SK-N-SH (cell line): ENCODE measurements at regions not wholly inside any gene's neighbourhood (a gene's known extent, or its start where the extent isn't known, plus 50 kb on each side); places are given as distances from the start of the nearest gene placed in this dataset.

Experiments
- CTCF ChIA-PET: fragments of 300-600, 350-600 bp; formaldehyde crosslinking; extraction: SDS; loops from one replicate; lab custom pipeline; 2021; lab: Yijun Ruan, JAX
- POLR2A ChIA-PET: fragments of 350-600 bp; sonication (Branson Sonifier 250); formaldehyde crosslinking; extraction: SDS; loops from one replicate; lab custom pipeline; 2020; ENCODE audit warnings: antibody characterized with exemption, inconsistent platforms; lab: Yijun Ruan, JAX
- DNase-seq: peaks from one replicate; pipeline ENCODE4 v3.0.0; 2012
- H2AFZ ChIP-seq: fragments of 200-600 bp; sonication (generic); 2 replicates; pipeline ENCODE4 v1.8.1; 2016; ENCODE audit warnings: antibody characterized with exemption, mild to moderate bottlenecking, low read depth
- H3F3A ChIP-seq: fragments of 200-600 bp; sonication (generic); replicated peaks from 2 replicates; pipeline ENCODE3; 2016; ENCODE audit warnings: antibody characterized with exemption, mild to moderate bottlenecking; ENCODE audit not compliant: insufficient read depth
- H3K27ac ChIP-seq, 2 experiments: fragments of 200-500 bp in 1 of 2; fragments of 200-600 bp in 1 of 2; sonication (Bioruptor generic) in 1 of 2; sonication (generic), shearing (Covaris generic) in 1 of 2; 2 replicates each; pipeline versions ENCODE4 v1.5.1 to v1.6.1; 2014 to 2016; ENCODE audit warnings: low read depth in 2 of 2, inconsistent platforms in 1 of 2, low read length in 1 of 2, mild to moderate bottlenecking in 1 of 2, mixed read lengths in 1 of 2
- H3K27me3 ChIP-seq: fragments of 200-600 bp; sonication (generic), shearing (Covaris generic); 2 replicates; pipeline ENCODE4 v1.6.1; 2016; ENCODE audit warnings: mixed run types; ENCODE audit not compliant: insufficient read depth
- H3K36me3 ChIP-seq, 2 experiments: fragments of 200-500 bp in 1 of 2; fragments of 200-600 bp in 1 of 2; sonication (Bioruptor generic) in 1 of 2; sonication (generic) in 1 of 2; replicated peaks in 1 of 2; 2 replicates each; pipeline versions ENCODE3 to v1.5.1; 2014 to 2016; ENCODE audit warnings: low read length in 1 of 2, mild to moderate bottlenecking in 1 of 2; ENCODE audit not compliant: insufficient read depth in 2 of 2, control insufficient read depth in 1 of 2
- H3K4me1 ChIP-seq, 2 experiments: fragments of 200-500 bp in 1 of 2; fragments of 200-600 bp in 1 of 2; sonication (Bioruptor generic) in 1 of 2; sonication (generic), shearing (Covaris generic) in 1 of 2; 2 replicates each; pipeline versions ENCODE4 v1.5.1 to v1.6.1; 2014 to 2016; ENCODE audit warnings: low read depth in 1 of 2, low read length in 1 of 2, mixed run types in 1 of 2; ENCODE audit not compliant: insufficient read depth in 2 of 2, control insufficient read depth in 1 of 2
- H3K4me2 ChIP-seq: fragments of 200-600 bp; sonication (generic), shearing (Covaris generic); 2 replicates; pipeline ENCODE4 v1.6.1; 2017; ENCODE audit warnings: mixed run types
- H3K4me3 ChIP-seq, 2 experiments: fragments of 200-500 bp in 1 of 2; fragments of 200-600 bp in 1 of 2; sonication (Bioruptor generic) in 1 of 2; sonication (generic), shearing (Covaris generic) in 1 of 2; 2 replicates each; pipeline versions ENCODE4 v1.5.1 to v1.8.1; 2014 to 2016; ENCODE audit warnings: low read depth in 2 of 2, inconsistent platforms in 1 of 2, low read length in 1 of 2, mild to moderate bottlenecking in 1 of 2, mixed read lengths in 1 of 2, moderate library complexity in 1 of 2
- H3K79me2 ChIP-seq: fragments of 200-600 bp; sonication (generic); 2 replicates; pipeline ENCODE4 v1.8.1; 2017; ENCODE audit warnings: mild to moderate bottlenecking; ENCODE audit not compliant: insufficient read depth
- H3K9ac ChIP-seq: fragments of 200-600 bp; sonication (generic); 2 replicates; pipeline ENCODE4 v1.6.1; 2017; ENCODE audit warnings: mixed run types
- H3K9me2 ChIP-seq: fragments of 200-600 bp; sonication (generic); 2 replicates; pipeline ENCODE4 v1.6.1; 2017; ENCODE audit warnings: mixed run types
- H3K9me3 ChIP-seq: fragments of 200-600 bp; sonication (generic); 2 replicates; pipeline ENCODE4 v1.6.1; 2017; ENCODE audit warnings: mixed run types, mild to moderate bottlenecking, moderate library complexity
- H4K20me1 ChIP-seq: fragments of 200-600 bp; sonication (generic); 2 replicates; pipeline ENCODE4 v1.6.1; 2017; ENCODE audit warnings: mild to moderate bottlenecking, mixed run types; ENCODE audit not compliant: insufficient read depth
- CHD2 ChIP-seq: fragments of 150-350 bp; IDR thresholded peaks from 2 replicates; pipeline ENCODE4 v1.6.1; 2018; ENCODE audit warnings: low read length; ENCODE audit not compliant: partially characterized antibody
- ELF1 ChIP-seq: IDR thresholded peaks from 2 replicates; pipeline ENCODE4 v1.4.0; 2012
- FOSL2 ChIP-seq: IDR thresholded peaks from 2 replicates; pipeline ENCODE4 v1.4.0; 2012; ENCODE audit warnings: low read depth, mild to moderate bottlenecking, moderate library complexity, borderline replicate concordance
- FOXJ3 ChIP-seq: sonication (generic); formaldehyde crosslinking; IDR thresholded peaks from 2 replicates; pipeline ENCODE4 v1.5.1; 2020; ENCODE audit warnings: mild to moderate bottlenecking, missing genetic modification reagents
- FOXM1 ChIP-seq: IDR thresholded peaks from 2 replicates; pipeline ENCODE4 v1.4.0; 2012; ENCODE audit warnings: low read depth, mild to moderate bottlenecking
- GABPA ChIP-seq: IDR thresholded peaks from 2 replicates; pipeline ENCODE4 v1.4.0; 2012; ENCODE audit warnings: low read depth, mild to moderate bottlenecking
- POLR2AphosphoS5 ChIP-seq: IDR thresholded peaks from 2 replicates; pipeline ENCODE4 v1.6.1; 2012; ENCODE audit warnings: low read depth, low read length
- RFX5 ChIP-seq: IDR thresholded peaks from 2 replicates; pipeline ENCODE4 v1.6.1; 2012; ENCODE audit warnings: mild to moderate bottlenecking, improper control_type of control experiment, low read length
- SIN3A ChIP-seq: IDR thresholded peaks from 2 replicates; pipeline ENCODE4 v1.6.1; 2012; ENCODE audit warnings: low read depth, mild to moderate bottlenecking, low read length, moderate library complexity, borderline replicate concordance
- SMC3 ChIP-seq: IDR thresholded peaks from 2 replicates; pipeline ENCODE4 v1.6.1; 2012; ENCODE audit warnings: low read depth, low read length, improper control_type of control experiment
- TAF1 ChIP-seq: IDR thresholded peaks from 2 replicates; pipeline ENCODE4 v1.6.1; 2012; ENCODE audit warnings: low read depth, mild to moderate bottlenecking, low read length, moderate library complexity, borderline replicate concordance
- YY1 ChIP-seq: IDR thresholded peaks from 2 replicates; pipeline ENCODE4 v1.4.0; 2012; ENCODE audit warnings: low read depth, mild to moderate bottlenecking
- ZBTB33 ChIP-seq: IDR thresholded peaks from 2 replicates; pipeline ENCODE4 v1.4.0; 2012; ENCODE audit warnings: low read depth, borderline replicate concordance
- WGBS: methylation state at CpG from one replicate; pipeline ENCODE4 v1.1.6; 2017; ENCODE audit warnings: low lambda C conversion rate; 5-methylcytosine and 5-hydroxymethylcytosine counted together
- TF ChIP-seq, protein P1 (sequence below): fragments of 200-600 bp; sonication (generic); IDR thresholded peaks from 2 replicates; pipeline ENCODE4 v1.6.1; 2017; ENCODE audit warnings: antibody characterized with exemption, mild to moderate bottlenecking, moderate library complexity
- TF ChIP-seq, protein P2 (sequence below): fragments of 150-350 bp; IDR thresholded peaks from 2 replicates; pipeline ENCODE4 v1.6.1; 2016; ENCODE audit warnings: mild to moderate bottlenecking, low read depth, low read length
- TF ChIP-seq, protein P3 (sequence below): IDR thresholded peaks from 2 replicates; pipeline ENCODE4 v1.6.1; 2012; ENCODE audit warnings: mild to moderate bottlenecking, low read depth, low read length, moderate library complexity
- TF ChIP-seq, protein P4 (sequence below): IDR thresholded peaks from 2 replicates; pipeline ENCODE4 v1.4.0; 2012; ENCODE audit warnings: low read depth, borderline replicate concordance

DNA sequence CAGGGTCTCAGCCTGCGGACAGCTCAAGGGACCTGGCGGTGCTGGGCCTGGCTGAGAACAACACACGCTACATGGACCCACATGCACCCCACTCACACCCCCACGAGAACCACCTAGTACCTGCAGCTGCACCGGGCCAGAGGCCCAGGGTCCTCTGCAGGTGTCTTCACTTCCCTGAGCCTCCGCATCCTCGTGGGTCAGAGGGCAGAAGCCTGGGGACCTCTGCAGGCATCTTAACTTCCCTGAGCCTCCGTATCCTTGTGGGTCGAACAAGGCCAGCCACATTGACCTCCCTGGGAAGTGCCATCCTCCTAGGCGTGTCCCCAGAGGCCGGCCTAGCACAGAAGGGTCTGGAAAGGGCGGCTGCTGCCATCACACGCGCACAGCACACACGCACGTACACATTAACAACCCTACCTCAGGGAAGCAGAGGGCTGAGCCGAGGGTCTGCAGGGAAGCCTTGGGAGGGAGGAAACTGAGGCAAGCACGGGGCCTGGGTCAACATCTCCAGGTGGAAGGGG is 62.5 kb upstream of the HPCAL1 start:
- no peak overlapping the region for H3K4me3 ChIP-seq
- no peak for TF ChIP-seq TAF1
- TF ChIP-seq POLR2AphosphoS5, result no peak
- no peak for TF ChIP-seq FOXM1
- no peak for TF ChIP-seq FOSL2
- TF ChIP-seq, protein P1, sequence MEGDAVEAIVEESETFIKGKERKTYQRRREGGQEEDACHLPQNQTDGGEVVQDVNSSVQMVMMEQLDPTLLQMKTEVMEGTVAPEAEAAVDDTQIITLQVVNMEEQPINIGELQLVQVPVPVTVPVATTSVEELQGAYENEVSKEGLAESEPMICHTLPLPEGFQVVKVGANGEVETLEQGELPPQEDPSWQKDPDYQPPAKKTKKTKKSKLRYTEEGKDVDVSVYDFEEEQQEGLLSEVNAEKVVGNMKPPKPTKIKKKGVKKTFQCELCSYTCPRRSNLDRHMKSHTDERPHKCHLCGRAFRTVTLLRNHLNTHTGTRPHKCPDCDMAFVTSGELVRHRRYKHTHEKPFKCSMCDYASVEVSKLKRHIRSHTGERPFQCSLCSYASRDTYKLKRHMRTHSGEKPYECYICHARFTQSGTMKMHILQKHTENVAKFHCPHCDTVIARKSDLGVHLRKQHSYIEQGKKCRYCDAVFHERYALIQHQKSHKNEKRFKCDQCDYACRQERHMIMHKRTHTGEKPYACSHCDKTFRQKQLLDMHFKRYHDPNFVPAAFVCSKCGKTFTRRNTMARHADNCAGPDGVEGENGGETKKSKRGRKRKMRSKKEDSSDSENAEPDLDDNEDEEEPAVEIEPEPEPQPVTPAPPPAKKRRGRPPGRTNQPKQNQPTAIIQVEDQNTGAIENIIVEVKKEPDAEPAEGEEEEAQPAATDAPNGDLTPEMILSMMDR, result no peak
- no peak for TF ChIP-seq ZBTB33
- no peaks in the 10 kb centered on the region for H4K20me1 ChIP-seq
- CTCF ChIA-PET, result interaction anchor here (0.9 kb wide), 1 partner anchor 44 kb away, joined by 3 read pairs; no protein-coding TSS in a partner anchor
- WGBS, result 89% methylated on average over 14 of the region's 18 CpGs
- POLR2A ChIA-PET, result no interaction called here
- H3K79me2 ChIP-seq, result no peaks in the 10 kb centered on the region
- H3K9me3 ChIP-seq, result no peaks in the 10 kb centered on the region
- H3K27ac ChIP-seq, result no peak overlapping the region
- no peaks in the 10 kb centered on the region for H3F3A ChIP-seq
- H3K4me2 ChIP-seq, result no peak overlapping the region
- H3K9me2 ChIP-seq, result no peaks in the 10 kb centered on the region
- H3K4me1 ChIP-seq, result peaks cover 0 to 5% of the 10 kb centered on the region in 2 experiments; a peak in 1 of 4 replicates
- no peak for DNase-seq
- H3K9ac ChIP-seq, result no peak overlapping the region
- no peaks in the 10 kb centered on the region; the same call in 1 of the 2 replicates for H3K27me3 ChIP-seq
- H3K36me3 ChIP-seq, result no peaks in the 10 kb centered on the region
- H2AFZ ChIP-seq, result no peak overlapping the region

DNA sequence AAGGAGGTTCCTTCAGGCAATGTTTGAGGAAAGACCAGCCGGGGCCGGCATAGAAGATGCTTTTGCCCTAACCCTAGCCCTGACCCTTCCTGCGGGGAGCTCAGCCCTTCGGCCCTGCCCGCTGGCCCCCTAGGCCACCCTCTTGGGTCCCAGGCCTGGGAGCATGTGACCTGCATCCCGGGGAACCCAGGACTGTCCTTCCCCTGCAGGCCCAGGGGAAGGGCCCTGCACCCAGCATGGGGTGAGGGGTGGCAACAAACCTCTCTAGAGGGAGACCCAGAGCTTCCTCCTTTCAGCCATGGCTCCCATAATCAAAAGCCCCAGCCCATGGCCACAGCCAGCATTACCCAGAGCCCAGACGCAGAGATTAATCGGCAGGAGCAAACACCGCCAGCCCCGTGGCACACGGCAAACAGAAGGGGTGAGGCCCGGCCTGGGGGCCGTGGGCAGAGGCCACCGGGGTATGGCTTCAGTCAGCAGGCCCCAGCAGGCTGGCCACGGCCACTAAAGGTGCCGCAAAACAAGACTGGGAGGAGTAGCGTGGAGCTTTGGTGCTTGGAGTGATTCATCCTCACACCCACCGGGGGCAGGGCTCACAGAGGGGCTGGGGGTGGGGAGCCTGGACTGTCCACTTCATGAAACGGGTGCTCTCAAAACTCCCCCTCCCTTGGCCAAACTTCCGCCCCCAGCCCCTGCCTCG is 61.6 kb upstream of the HPCAL1 start:
- H3K79me2 ChIP-seq, result no peaks in the 10 kb centered on the region
- no peak for DNase-seq
- CTCF ChIA-PET, result interaction anchor here (0.8 kb wide), 1 partner anchor 194 kb away, joined by 3 read pairs; no protein-coding TSS in a partner anchor
- peaks cover 0 to 5% of the 10 kb centered on the region in 2 experiments; a peak in 1 of 4 replicates for H3K4me1 ChIP-seq
- no peaks in the 10 kb centered on the region for H3K9me2 ChIP-seq
- no peak overlapping the region for H3K27ac ChIP-seq
- H4K20me1 ChIP-seq, result no peaks in the 10 kb centered on the region
- H3K4me3 ChIP-seq, result no peak overlapping the region
- no peaks in the 10 kb centered on the region for H3F3A ChIP-seq
- H3K9ac ChIP-seq, result no peak overlapping the region
- H2AFZ ChIP-seq, result no peak overlapping the region
- WGBS, result 84% methylated on average over 18 of the region's 21 CpGs
- H3K36me3 ChIP-seq, result no peaks in the 10 kb centered on the region
- POLR2A ChIA-PET, result no interaction called here
- H3K27me3 ChIP-seq, result no peaks in the 10 kb centered on the region; the same call in 1 of the 2 replicates
- no peak overlapping the region for H3K4me2 ChIP-seq
- H3K9me3 ChIP-seq, result no peaks in the 10 kb centered on the region
- TF ChIP-seq ELF1, result no peak
- TF ChIP-seq, protein P2, sequence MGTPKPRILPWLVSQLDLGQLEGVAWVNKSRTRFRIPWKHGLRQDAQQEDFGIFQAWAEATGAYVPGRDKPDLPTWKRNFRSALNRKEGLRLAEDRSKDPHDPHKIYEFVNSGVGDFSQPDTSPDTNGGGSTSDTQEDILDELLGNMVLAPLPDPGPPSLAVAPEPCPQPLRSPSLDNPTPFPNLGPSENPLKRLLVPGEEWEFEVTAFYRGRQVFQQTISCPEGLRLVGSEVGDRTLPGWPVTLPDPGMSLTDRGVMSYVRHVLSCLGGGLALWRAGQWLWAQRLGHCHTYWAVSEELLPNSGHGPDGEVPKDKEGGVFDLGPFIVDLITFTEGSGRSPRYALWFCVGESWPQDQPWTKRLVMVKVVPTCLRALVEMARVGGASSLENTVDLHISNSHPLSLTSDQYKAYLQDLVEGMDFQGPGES, result no peak
- TF ChIP-seq, protein P3, sequence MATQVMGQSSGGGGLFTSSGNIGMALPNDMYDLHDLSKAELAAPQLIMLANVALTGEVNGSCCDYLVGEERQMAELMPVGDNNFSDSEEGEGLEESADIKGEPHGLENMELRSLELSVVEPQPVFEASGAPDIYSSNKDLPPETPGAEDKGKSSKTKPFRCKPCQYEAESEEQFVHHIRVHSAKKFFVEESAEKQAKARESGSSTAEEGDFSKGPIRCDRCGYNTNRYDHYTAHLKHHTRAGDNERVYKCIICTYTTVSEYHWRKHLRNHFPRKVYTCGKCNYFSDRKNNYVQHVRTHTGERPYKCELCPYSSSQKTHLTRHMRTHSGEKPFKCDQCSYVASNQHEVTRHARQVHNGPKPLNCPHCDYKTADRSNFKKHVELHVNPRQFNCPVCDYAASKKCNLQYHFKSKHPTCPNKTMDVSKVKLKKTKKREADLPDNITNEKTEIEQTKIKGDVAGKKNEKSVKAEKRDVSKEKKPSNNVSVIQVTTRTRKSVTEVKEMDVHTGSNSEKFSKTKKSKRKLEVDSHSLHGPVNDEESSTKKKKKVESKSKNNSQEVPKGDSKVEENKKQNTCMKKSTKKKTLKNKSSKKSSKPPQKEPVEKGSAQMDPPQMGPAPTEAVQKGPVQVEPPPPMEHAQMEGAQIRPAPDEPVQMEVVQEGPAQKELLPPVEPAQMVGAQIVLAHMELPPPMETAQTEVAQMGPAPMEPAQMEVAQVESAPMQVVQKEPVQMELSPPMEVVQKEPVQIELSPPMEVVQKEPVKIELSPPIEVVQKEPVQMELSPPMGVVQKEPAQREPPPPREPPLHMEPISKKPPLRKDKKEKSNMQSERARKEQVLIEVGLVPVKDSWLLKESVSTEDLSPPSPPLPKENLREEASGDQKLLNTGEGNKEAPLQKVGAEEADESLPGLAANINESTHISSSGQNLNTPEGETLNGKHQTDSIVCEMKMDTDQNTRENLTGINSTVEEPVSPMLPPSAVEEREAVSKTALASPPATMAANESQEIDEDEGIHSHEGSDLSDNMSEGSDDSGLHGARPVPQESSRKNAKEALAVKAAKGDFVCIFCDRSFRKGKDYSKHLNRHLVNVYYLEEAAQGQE, result no peak
- TF ChIP-seq, protein P4, sequence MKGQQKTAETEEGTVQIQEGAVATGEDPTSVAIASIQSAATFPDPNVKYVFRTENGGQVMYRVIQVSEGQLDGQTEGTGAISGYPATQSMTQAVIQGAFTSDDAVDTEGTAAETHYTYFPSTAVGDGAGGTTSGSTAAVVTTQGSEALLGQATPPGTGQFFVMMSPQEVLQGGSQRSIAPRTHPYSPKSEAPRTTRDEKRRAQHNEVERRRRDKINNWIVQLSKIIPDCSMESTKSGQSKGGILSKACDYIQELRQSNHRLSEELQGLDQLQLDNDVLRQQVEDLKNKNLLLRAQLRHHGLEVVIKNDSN, result no peak
- TF ChIP-seq CHD2, result no peak
- TF ChIP-seq SIN3A, result no peak
- TF ChIP-seq POLR2AphosphoS5, result no peak
- TF ChIP-seq FOXJ3 (CRISPR knock-in tag), result no peak
- no peak for TF ChIP-seq SMC3
- no peak for TF ChIP-seq FOSL2
- no peak for TF ChIP-seq RFX5
- no peak for TF ChIP-seq YY1
- no peak for TF ChIP-seq GABPA
